ENCODE measurements at regions not wholly inside any gene's neighbourhood (a gene's known extent, or its start where the extent isn't known, plus 50 kb on each side); places are given as distances from the start of the nearest gene placed in this dataset.

DNA sequence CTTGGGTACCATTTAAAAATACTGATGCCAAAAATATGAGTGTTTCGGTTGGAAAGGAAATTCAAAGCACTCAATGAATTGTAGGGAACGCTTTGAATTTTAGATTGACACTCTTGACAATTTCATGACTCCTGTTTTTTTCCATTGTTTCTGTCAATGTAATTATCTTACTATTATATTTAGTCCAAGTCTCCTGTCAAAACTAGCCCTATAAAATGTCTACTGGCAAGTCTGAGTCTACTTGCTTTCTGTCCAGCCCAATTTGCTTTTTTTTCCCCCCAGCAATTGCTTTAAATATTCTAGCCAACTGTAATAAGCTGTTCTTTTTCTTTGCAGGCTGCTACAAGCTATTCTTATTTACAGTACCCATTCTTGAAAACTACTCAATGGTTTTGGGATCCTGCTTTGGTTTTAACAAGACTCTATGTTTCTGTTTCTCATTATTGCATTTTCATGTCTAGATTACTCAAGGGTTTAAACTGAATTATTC lies 1103.9 kb upstream of the GJE1 start:
- TF ChIP-seq, protein P1, sequence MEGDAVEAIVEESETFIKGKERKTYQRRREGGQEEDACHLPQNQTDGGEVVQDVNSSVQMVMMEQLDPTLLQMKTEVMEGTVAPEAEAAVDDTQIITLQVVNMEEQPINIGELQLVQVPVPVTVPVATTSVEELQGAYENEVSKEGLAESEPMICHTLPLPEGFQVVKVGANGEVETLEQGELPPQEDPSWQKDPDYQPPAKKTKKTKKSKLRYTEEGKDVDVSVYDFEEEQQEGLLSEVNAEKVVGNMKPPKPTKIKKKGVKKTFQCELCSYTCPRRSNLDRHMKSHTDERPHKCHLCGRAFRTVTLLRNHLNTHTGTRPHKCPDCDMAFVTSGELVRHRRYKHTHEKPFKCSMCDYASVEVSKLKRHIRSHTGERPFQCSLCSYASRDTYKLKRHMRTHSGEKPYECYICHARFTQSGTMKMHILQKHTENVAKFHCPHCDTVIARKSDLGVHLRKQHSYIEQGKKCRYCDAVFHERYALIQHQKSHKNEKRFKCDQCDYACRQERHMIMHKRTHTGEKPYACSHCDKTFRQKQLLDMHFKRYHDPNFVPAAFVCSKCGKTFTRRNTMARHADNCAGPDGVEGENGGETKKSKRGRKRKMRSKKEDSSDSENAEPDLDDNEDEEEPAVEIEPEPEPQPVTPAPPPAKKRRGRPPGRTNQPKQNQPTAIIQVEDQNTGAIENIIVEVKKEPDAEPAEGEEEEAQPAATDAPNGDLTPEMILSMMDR (IDR thresholded peaks at IDR 0.05): no peak
- TF ChIP-seq POLR2A (IDR thresholded peaks at IDR 0.05): no peak
